OCI-LY7 (cell line): ENCODE measurements at regions not wholly inside any gene's neighbourhood (a gene's known extent, or its start where the extent isn't known, plus 50 kb on each side); places are given as distances from the start of the nearest gene placed in this dataset.
"Not testable (repeated sequence)": the region's sequence is repeated elsewhere in the genome, so short reads cannot be mapped to it uniquely, and the experiment has no call there.

ENCODE experiments used
- BruUV-seq: library from RNA; stranded (reverse); fragments of 400-500 nt; replicated peaks from 2 replicates; lab custom pipeline; 2021; lab: Mats Ljungman, UMichigan
- CTCF ChIA-PET: fragments of 300-600 bp; sonication (Branson Sonifier 250); formaldehyde crosslinking; loops from one replicate; lab custom pipeline; 2022; ENCODE audit warnings: antibody characterized with exemption; ENCODE audit not compliant: unreplicated experiment; lab: Charles Lee
- POLR2A ChIA-PET: fragments of 300-600 bp; sonication (Branson Sonifier 250); formaldehyde crosslinking; loops from one replicate; lab custom pipeline; 2022; ENCODE audit warnings: antibody characterized with exemption; lab: Charles Lee
- DNase-seq: peaks from one replicate; pipeline ENCODE4 v3.0.0-alpha.2; 2015; ENCODE audit warnings: low spot score
- H2AFZ ChIP-seq: fragments of 200-600 bp; sonication (generic), shearing (Covaris generic); 2 replicates; pipeline ENCODE4 v1.6.1; 2014; ENCODE audit warnings: mild to moderate bottlenecking, antibody characterized with exemption, low read length, moderate library complexity
- H3K27ac ChIP-seq: fragments of 200-600 bp; sonication (generic); 2 replicates; pipeline ENCODE4 v1.5.1; 2014; ENCODE audit warnings: mixed run types, low read depth, mild to moderate bottlenecking, moderate library complexity, low read length, inconsistent platforms; ENCODE audit not compliant: poor library complexity, severe bottlenecking
- H3K36me3 ChIP-seq: fragments of 200-600 bp; sonication (generic); 2 replicates; pipeline ENCODE4 v1.6.1; 2014; ENCODE audit warnings: mild to moderate bottlenecking, antibody characterized with exemption, low read length, moderate library complexity, mixed read lengths; ENCODE audit not compliant: insufficient read depth
- H3K4me1 ChIP-seq: fragments of 200-600 bp; sonication (generic); 2 replicates; pipeline ENCODE4 v1.5.1; 2014; ENCODE audit warnings: mild to moderate bottlenecking, low read length; ENCODE audit not compliant: insufficient read depth, poor library complexity, severe bottlenecking
- H3K4me2 ChIP-seq: fragments of 200-600 bp; sonication (generic); 2 replicates; pipeline ENCODE4 v1.6.1; 2014; ENCODE audit warnings: mild to moderate bottlenecking, low read length
- H3K4me3 ChIP-seq: fragments of 200-600 bp; sonication (generic); 2 replicates; pipeline ENCODE4 v1.5.1; 2014; ENCODE audit warnings: mild to moderate bottlenecking, low read depth, low read length; ENCODE audit not compliant: poor library complexity, severe bottlenecking
- H3K79me2 ChIP-seq: fragments of 200-600 bp; sonication (generic); 2 replicates; pipeline ENCODE4 v1.6.1; 2016; ENCODE audit warnings: low read depth, mild to moderate bottlenecking, low read length, moderate library complexity, mixed read lengths; ENCODE audit not compliant: insufficient read depth
- H3K9me2 ChIP-seq: fragments of 200-600 bp; sonication (generic); 2 replicates; pipeline ENCODE4 v1.6.1; 2016; ENCODE audit warnings: mild to moderate bottlenecking, low read length, mixed read lengths; ENCODE audit not compliant: insufficient read depth
- H3K9me3 ChIP-seq: fragments of 200-600 bp; sonication (generic); 2 replicates; pipeline ENCODE4 v1.6.1; 2014; ENCODE audit warnings: mild to moderate bottlenecking, mixed run types, low read length, mixed read lengths
- H4K20me1 ChIP-seq: fragments of 200-600 bp; sonication (generic); 2 replicates; pipeline ENCODE4 v1.6.1; 2014; ENCODE audit warnings: mild to moderate bottlenecking, antibody characterized with exemption, low read length, moderate library complexity, mixed read lengths; ENCODE audit not compliant: insufficient read depth
- EZH2phosphoT487 ChIP-seq: fragments of 200-600 bp; sonication (generic); IDR thresholded peaks from 2 replicates; pipeline ENCODE4 v1.6.1; 2018; ENCODE audit warnings: low read depth, borderline replicate concordance, mild to moderate bottlenecking, mixed run types, antibody characterized with exemption, low read length, moderate library complexity, mixed read lengths
- intact Hi-C: fragments of 100-400 bp; cut with micrococcal nuclease; formaldehyde crosslinking; loops from one replicate; pipeline ENCODE4 v1.10.0; 2022; ENCODE audit not compliant: unreplicated experiment
- TF ChIP-seq, protein P1 (sequence below): fragments of 200-600 bp; sonication (generic); conservative IDR thresholded peaks from 2 replicates; pipeline ENCODE4 v1.5.1; 2014; ENCODE audit warnings: mild to moderate bottlenecking, antibody characterized with exemption, low read length, moderate library complexity, mixed read lengths

DNA sequence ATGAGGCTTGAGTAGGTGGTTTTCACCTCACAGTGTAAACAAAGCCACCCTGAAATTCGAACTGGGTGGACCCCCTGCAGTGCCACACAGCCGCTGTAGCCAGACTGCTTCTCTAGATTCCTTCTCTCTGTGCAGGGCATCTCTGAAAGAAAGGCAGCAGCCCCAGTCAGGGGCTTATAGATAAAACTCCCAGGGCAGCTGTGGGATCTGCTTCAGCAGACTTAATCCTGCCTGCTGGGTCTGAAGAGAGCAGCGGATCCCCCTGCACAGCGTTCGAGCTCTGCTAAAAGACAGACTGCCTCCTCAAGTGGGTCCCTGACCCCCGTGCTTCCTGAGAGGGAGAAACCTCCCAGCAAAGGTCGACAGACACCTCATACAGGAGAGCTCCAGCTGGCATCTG, 71.4 kb downstream of the CARTPT start:
- CTCF ChIA-PET: no interaction called here
- intact Hi-C loops: no loop called here
- Histone ChIP-seq H3K4me1 (peaks cover 30% of the 10 kb centered on the region), H3K9me3 (no peaks in the 10 kb centered on the region), H3K36me3 (no peaks in the 10 kb centered on the region; the same call in 1 of the 2 replicates), H3K79me2 (no peaks in the 10 kb centered on the region), H2AFZ (no peak overlapping the region), H3K4me2 (no peak overlapping the region), H3K27ac (no peak overlapping the region), H3K9me2 (no peaks in the 10 kb centered on the region), H4K20me1 (no peaks in the 10 kb centered on the region), H3K4me3 (no peak overlapping the region)
- DNase-seq: no peak
- no TSS peak for BruUV-seq
- no peak for TF ChIP-seq EZH2phosphoT487
- TF ChIP-seq, protein P1, sequence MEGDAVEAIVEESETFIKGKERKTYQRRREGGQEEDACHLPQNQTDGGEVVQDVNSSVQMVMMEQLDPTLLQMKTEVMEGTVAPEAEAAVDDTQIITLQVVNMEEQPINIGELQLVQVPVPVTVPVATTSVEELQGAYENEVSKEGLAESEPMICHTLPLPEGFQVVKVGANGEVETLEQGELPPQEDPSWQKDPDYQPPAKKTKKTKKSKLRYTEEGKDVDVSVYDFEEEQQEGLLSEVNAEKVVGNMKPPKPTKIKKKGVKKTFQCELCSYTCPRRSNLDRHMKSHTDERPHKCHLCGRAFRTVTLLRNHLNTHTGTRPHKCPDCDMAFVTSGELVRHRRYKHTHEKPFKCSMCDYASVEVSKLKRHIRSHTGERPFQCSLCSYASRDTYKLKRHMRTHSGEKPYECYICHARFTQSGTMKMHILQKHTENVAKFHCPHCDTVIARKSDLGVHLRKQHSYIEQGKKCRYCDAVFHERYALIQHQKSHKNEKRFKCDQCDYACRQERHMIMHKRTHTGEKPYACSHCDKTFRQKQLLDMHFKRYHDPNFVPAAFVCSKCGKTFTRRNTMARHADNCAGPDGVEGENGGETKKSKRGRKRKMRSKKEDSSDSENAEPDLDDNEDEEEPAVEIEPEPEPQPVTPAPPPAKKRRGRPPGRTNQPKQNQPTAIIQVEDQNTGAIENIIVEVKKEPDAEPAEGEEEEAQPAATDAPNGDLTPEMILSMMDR: no peak
- POLR2A ChIA-PET: no interaction called here

DNA sequence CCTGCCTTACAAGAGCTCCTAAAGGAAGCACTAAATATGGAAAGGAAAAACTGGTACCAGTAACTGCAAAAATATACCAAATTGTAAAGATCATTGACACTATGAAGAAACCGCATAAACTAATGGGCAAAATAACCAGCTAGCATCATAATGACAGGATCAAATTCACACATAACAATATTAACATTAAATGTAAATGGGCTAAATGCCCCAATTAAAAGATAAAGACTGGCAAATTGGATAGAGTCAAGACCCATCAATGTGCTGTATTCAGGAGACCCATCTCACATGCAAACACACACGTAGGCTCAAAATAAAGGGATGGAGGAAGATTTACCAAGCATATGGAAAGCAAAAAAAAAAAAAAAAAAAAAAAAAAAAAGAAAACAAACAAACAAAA, 73.0 kb downstream of the CARTPT start:
- intact Hi-C loops, DNase-seq, H3K27ac ChIP-seq, POLR2A ChIA-PET, H3K9me3 ChIP-seq, H3K4me3 ChIP-seq, H2AFZ ChIP-seq, CTCF ChIA-PET, H4K20me1 ChIP-seq, BruUV-seq, H3K9me2 ChIP-seq, H3K36me3 ChIP-seq, H3K79me2 ChIP-seq, H3K4me2 ChIP-seq: not testable (repeated sequence)
- H3K4me1 ChIP-seq: peaks cover 14% of the 10 kb centered on the region

DNA sequence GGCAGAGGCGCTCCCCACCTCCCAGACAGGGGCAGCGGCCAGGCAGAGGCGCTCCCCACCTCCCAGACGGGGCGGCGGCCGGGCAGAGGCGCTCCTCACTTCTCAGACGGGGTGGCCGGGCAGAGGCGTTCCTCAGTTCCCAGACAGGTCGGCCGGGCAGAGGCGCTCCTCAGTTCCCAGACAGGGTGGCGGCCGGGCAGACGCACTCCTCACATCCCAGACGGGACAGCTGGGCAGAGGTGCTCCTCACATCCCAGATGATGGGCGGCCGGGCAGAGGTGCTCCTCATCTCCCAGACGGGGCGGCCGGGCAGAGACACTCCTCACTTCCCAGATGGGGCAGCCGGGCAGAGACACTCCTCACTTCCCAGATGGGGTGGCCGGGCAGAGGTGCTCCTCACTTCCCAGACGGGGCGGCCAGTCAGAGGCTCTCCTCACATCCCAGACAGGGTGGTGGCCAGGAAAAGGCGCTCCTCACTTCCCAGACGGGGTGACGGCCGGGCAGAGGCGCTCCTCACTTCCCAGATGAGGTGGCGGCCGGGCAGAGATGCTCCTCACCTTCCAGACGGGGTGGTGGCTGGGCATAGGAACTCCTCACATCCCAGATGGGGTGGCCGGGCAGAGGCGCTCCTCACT, 75.1 kb downstream of the CARTPT start:
- no peaks in the 10 kb centered on the region; the same call in 1 of the 2 replicates for H3K36me3 ChIP-seq
- H3K4me2 ChIP-seq: no peak overlapping the region
- H3K27ac ChIP-seq: no peak overlapping the region
- no peaks in the 10 kb centered on the region for H3K9me3 ChIP-seq
- intact Hi-C loops: no loop called here
- no peaks in the 10 kb centered on the region for H4K20me1 ChIP-seq
- H3K9me2 ChIP-seq: no peaks in the 10 kb centered on the region
- no peak for TF ChIP-seq EZH2phosphoT487
- TF ChIP-seq, protein P1: no peak
- BruUV-seq: no TSS peak
- no peak for DNase-seq
- no peak overlapping the region for H3K4me3 ChIP-seq
- CTCF ChIA-PET: no interaction called here
- no peaks in the 10 kb centered on the region for H3K79me2 ChIP-seq
- POLR2A ChIA-PET: no interaction called here
- H3K4me1 ChIP-seq: no peaks in the 10 kb centered on the region
- no peak overlapping the region for H2AFZ ChIP-seq
